GM21447 (cell line): ENCODE measurements at regions not wholly inside any gene's neighbourhood (a gene's known extent, or its start where the extent isn't known, plus 50 kb on each side); places are given as distances from the start of the nearest gene placed in this dataset.

ENCODE experiments used
- ATAC-seq: cut with Tn5 transposase; IDR thresholded peaks from one replicate; pipeline ENCODE4 v1.9.1; 2021; ENCODE audit not compliant: unreplicated experiment

GRCh38 chr7:17725821-17726220, 214.5 kb downstream of the SNX13 start:
- ATAC-seq, result no peak

DNA sequence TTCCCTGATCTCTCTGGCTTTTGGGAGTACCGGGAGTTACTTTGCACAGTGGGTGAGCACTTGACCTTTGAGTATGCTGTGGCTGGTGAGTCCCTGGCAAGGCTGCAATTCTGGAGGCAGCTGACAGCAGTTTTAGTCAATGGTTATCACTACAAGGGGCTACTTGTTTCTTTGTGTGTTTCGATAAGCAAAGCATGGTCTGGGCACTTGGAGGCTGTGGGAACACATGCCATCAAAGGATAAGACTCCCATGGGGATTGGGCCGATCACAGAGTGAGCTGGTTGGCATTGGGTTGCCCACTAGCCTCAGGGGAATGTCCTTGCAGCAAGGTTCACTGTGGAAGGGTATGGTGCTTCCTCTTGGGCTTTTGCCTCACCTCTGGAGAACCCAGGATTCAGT, 208.2 kb downstream of the SNX13 start:
- no peak for ATAC-seq
